DND-41 (cell line): ENCODE measurements at regions not wholly inside any gene's neighbourhood (a gene's known extent, or its start where the extent isn't known, plus 50 kb on each side); places are given as distances from the start of the nearest gene placed in this dataset.
"Not testable (repeated sequence)": the region's sequence is repeated elsewhere in the genome, so short reads cannot be mapped to it uniquely, and the experiment has no call there.

Source experiments
- ATAC-seq: fragments of 200-7000 bp; cut with Tn5 transposase; 3 replicates; pipeline ENCODE4 v1.9.1; 2021; ENCODE audit warnings: low read depth; ENCODE audit not compliant: insufficient read depth
- DNase-seq: peaks from one replicate; pipeline ENCODE4 v3.0.0-alpha.2; 2020
- H2AFZ ChIP-seq: 2 replicates; pipeline ENCODE4 v1.6.0; 2012; ENCODE audit warnings: low read depth, low read length
- H3K27ac ChIP-seq: 2 replicates; pipeline ENCODE4 v1.5.1; 2012; ENCODE audit warnings: low read length, inconsistent platforms
- H3K27me3 ChIP-seq: fragments of 200-600 bp; sonication (generic); 2 replicates; pipeline ENCODE4 v1.6.0; 2012; ENCODE audit warnings: low read length, mild to moderate bottlenecking, inconsistent platforms; ENCODE audit not compliant: insufficient read depth, poor library complexity
- H3K36me3 ChIP-seq: 2 replicates; pipeline ENCODE4 v1.5.1; 2012; ENCODE audit warnings: low read length, inconsistent platforms; ENCODE audit not compliant: insufficient read depth
- H3K4me1 ChIP-seq: 2 replicates; pipeline ENCODE4 v1.5.1; 2012; ENCODE audit warnings: mild to moderate bottlenecking, low read length; ENCODE audit not compliant: insufficient read depth
- H3K4me2 ChIP-seq: 2 replicates; pipeline ENCODE4 v1.6.0; 2012; ENCODE audit warnings: mild to moderate bottlenecking, moderate library complexity, low read length, inconsistent platforms; ENCODE audit not compliant: insufficient read depth
- H3K4me3 ChIP-seq, 2 experiments: fragments of 200-600 bp in 1 of 2; shearing (Covaris generic) in 1 of 2; 2 replicates each; pipeline ENCODE4 v1.5.1; 2012 to 2016; ENCODE audit warnings: inconsistent platforms in 2 of 2, low read length in 2 of 2, mild to moderate bottlenecking in 2 of 2, low read depth in 1 of 2, moderate library complexity in 1 of 2
- H3K79me2 ChIP-seq: 2 replicates; pipeline ENCODE4 v1.6.0; 2012; ENCODE audit warnings: low read length, inconsistent platforms; ENCODE audit not compliant: insufficient read depth
- H3K9ac ChIP-seq: 2 replicates; pipeline ENCODE4 v1.6.0; 2012; ENCODE audit warnings: low read depth, mild to moderate bottlenecking, inconsistent platforms, low read length, moderate library complexity
- H3K9me3 ChIP-seq: 2 replicates; pipeline ENCODE4 v1.5.1; 2012; ENCODE audit warnings: low read length, moderate library complexity, mild to moderate bottlenecking, inconsistent platforms; ENCODE audit not compliant: insufficient read depth, severe bottlenecking
- H4K20me1 ChIP-seq: 2 replicates; pipeline ENCODE4 v1.6.0; 2012; ENCODE audit warnings: low read length; ENCODE audit not compliant: insufficient read depth
- CTCF ChIP-seq: IDR thresholded peaks from 2 replicates; pipeline ENCODE4 v1.5.1; 2012; ENCODE audit warnings: borderline replicate concordance, low read length, moderate library complexity, mild to moderate bottlenecking; ENCODE audit not compliant: poor library complexity, severe bottlenecking; ENCODE audit errors: extremely low read depth
- EZH2 ChIP-seq: IDR thresholded peaks from 3 replicates; pipeline ENCODE4 v1.6.1; 2012; ENCODE audit warnings: borderline replicate concordance, low read depth, mild to moderate bottlenecking, moderate library complexity, low read length, inconsistent platforms; ENCODE audit not compliant: severe bottlenecking

GRCh38 chr16:61435346-61435745 is 600.9 kb downstream of the CDH8 start:
- ATAC-seq (no peak), DNase-seq (no peak)
- no peak overlapping the region for H3K9ac ChIP-seq
- no peaks in the 10 kb centered on the region for H4K20me1 ChIP-seq
- no peaks in the 10 kb centered on the region for H3K36me3 ChIP-seq
- H3K27ac ChIP-seq: no peak overlapping the region
- H3K4me3 ChIP-seq: no peak overlapping the region
- TF ChIP-seq EZH2 (no peak), CTCF (no peak)
- no peak overlapping the region for H2AFZ ChIP-seq
- H3K4me1 ChIP-seq: no peaks in the 10 kb centered on the region
- H3K4me2 ChIP-seq: no peak overlapping the region
- H3K9me3 ChIP-seq: no peaks in the 10 kb centered on the region
- no peaks in the 10 kb centered on the region for H3K79me2 ChIP-seq
- no peaks in the 10 kb centered on the region for H3K27me3 ChIP-seq

- Histone ChIP-seq H3K27ac (no peak overlapping the region), H3K27me3 (no peaks in the 10 kb centered on the region), H3K9me3 (no peaks in the 10 kb centered on the region), H2AFZ (no peak overlapping the region), H3K36me3 (no peaks in the 10 kb centered on the region), H4K20me1 (no peaks in the 10 kb centered on the region), H3K4me2 (no peak overlapping the region), H3K79me2 (no peaks in the 10 kb centered on the region), H3K9ac (no peak overlapping the region), H3K4me3 (no peak overlapping the region), H3K4me1 (no peaks in the 10 kb centered on the region)
- ATAC-seq: no peak
- TF ChIP-seq CTCF (no peak), EZH2 (no peak)
- no peak for DNase-seq
Observed at GRCh38 chr16:61432421-61432820, 603.8 kb downstream of the CDH8 start.

GRCh38 chr16:61421111-61421510 is 615.1 kb downstream of the CDH8 start:
- Histone ChIP-seq H3K4me2 (no peak overlapping the region), H2AFZ (no peak overlapping the region), H3K9ac (no peak overlapping the region), H3K4me1 (no peaks in the 10 kb centered on the region), H3K79me2 (no peaks in the 10 kb centered on the region), H3K27ac (no peak overlapping the region), H3K36me3 (no peaks in the 10 kb centered on the region), H4K20me1 (no peaks in the 10 kb centered on the region), H3K27me3 (no peaks in the 10 kb centered on the region), H3K9me3 (no peaks in the 10 kb centered on the region), H3K4me3 (no peak overlapping the region)
- ATAC-seq (no peak), DNase-seq (no peak)
- TF ChIP-seq CTCF: no peak
- no peak for TF ChIP-seq EZH2

- TF ChIP-seq EZH2 (no peak), CTCF (no peak)
- H4K20me1 ChIP-seq: no peaks in the 10 kb centered on the region
- H3K27me3 ChIP-seq: no peaks in the 10 kb centered on the region
- H3K27ac ChIP-seq: no peak overlapping the region
- DNase-seq (no peak), ATAC-seq (no peak)
- H3K79me2 ChIP-seq: no peaks in the 10 kb centered on the region
- no peaks in the 10 kb centered on the region for H3K36me3 ChIP-seq
- no peaks in the 10 kb centered on the region for H3K4me1 ChIP-seq
- H3K9ac ChIP-seq: no peak overlapping the region
- no peaks in the 10 kb centered on the region for H3K9me3 ChIP-seq
- no peak overlapping the region for H3K4me2 ChIP-seq
- no peak overlapping the region for H2AFZ ChIP-seq
- no peak overlapping the region for H3K4me3 ChIP-seq
Observed at GRCh38 chr16:61419791-61420190, 616.4 kb downstream of the CDH8 start.

GRCh38 chr16:61418802-61419201 is 617.4 kb downstream of the CDH8 start:
- not testable (repeated sequence) for H3K9ac ChIP-seq, H3K27ac ChIP-seq, DNase-seq, ATAC-seq, H3K4me2 ChIP-seq, H4K20me1 ChIP-seq, H3K9me3 ChIP-seq, H3K79me2 ChIP-seq, H2AFZ ChIP-seq, H3K27me3 ChIP-seq, H3K4me1 ChIP-seq, H3K4me3 ChIP-seq, H3K36me3 ChIP-seq
